Transverse colon (tissue), 4 donors: ENCODE measurements at regions not wholly inside any gene's neighbourhood (a gene's known extent, or its start where the extent isn't known, plus 50 kb on each side); places are given as distances from the start of the nearest gene placed in this dataset.

Source experiments
- POLR2AphosphoS5 ChIP-seq, 3 donors: sonication (generic); formaldehyde crosslinking; IDR thresholded peaks; one replicate each; pipeline ENCODE4 v1.6.1; 2016; ENCODE audit warnings: antibody characterized with exemption in 3 of 3
- TF ChIP-seq, protein P1 (sequence below), 5 experiments: fragments of 200-600 bp in 3 of 5; fragments of 450-650 bp in 2 of 5; sonication (generic) in 3 of 5; IDR thresholded peaks; 1 replicate in 2 of 5; 2 replicates in 3 of 5; pipeline ENCODE4 v1.5.1; 2016 to 2017; ENCODE audit warnings: antibody characterized with exemption in 5 of 5, inconsistent platforms in 3 of 5, mild to moderate bottlenecking in 2 of 5, moderate library complexity in 1 of 5

DNA sequence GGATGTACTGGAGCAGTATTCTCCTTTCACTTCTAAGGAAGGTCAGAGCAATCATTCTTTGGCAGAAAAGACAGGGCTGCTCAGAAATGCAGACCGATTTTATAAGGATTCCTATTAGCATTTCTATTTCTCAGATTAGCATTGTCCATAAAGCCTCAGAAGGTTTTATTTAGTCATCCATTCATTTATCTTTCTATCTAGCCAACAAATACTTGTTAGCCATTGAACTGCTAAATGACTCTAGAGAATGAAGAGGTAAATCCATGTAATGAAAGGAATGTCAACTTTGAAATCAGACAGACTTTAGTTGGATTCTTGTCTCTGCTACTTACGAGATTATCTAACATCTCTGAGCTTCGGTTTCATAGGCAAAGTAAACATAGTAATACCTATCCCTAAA is 165.2 kb downstream of the SLC25A46 start:
- no peak for TF ChIP-seq POLR2AphosphoS5 (IDR thresholded peaks at IDR 0.05)
- TF ChIP-seq, protein P1, sequence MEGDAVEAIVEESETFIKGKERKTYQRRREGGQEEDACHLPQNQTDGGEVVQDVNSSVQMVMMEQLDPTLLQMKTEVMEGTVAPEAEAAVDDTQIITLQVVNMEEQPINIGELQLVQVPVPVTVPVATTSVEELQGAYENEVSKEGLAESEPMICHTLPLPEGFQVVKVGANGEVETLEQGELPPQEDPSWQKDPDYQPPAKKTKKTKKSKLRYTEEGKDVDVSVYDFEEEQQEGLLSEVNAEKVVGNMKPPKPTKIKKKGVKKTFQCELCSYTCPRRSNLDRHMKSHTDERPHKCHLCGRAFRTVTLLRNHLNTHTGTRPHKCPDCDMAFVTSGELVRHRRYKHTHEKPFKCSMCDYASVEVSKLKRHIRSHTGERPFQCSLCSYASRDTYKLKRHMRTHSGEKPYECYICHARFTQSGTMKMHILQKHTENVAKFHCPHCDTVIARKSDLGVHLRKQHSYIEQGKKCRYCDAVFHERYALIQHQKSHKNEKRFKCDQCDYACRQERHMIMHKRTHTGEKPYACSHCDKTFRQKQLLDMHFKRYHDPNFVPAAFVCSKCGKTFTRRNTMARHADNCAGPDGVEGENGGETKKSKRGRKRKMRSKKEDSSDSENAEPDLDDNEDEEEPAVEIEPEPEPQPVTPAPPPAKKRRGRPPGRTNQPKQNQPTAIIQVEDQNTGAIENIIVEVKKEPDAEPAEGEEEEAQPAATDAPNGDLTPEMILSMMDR (IDR thresholded peaks at IDR 0.05): no peak
